ENCODE measurements at regions not wholly inside any gene's neighbourhood (a gene's known extent, or its start where the extent isn't known, plus 50 kb on each side); places are given as distances from the start of the nearest gene placed in this dataset.
"Not testable (repeated sequence)": the region's sequence is repeated elsewhere in the genome, so short reads cannot be mapped to it uniquely, and the experiment has no call there.

GRCh38 chr16:46519063-46519462 lies 102.1 kb downstream of the SHCBP1 start:
- no peak for DNase-seq

- no peak for DNase-seq
Measured at GRCh38 chr16:46496701-46497100, 124.5 kb downstream of the SHCBP1 start.

GRCh38 chr16:46482895-46483294 lies 138.3 kb downstream of the SHCBP1 start:
- no peak for DNase-seq

- DNase-seq = no peak
Measured at GRCh38 chr16:46466239-46466638, 154.9 kb downstream of the SHCBP1 start.

GRCh38 chr16:46454801-46455200 lies 166.4 kb downstream of the SHCBP1 start:
- not testable (repeated sequence) for DNase-seq

GRCh38 chr16:46428108-46429061 lies 192.8 kb downstream of the SHCBP1 start:
- DNase-seq = no peak

GRCh38 chr16:46427340-46428107 lies 193.7 kb downstream of the SHCBP1 start:
- no peak for DNase-seq

- DNase-seq = no peak
Measured at GRCh38 chr16:46426336-46426735, 194.8 kb downstream of the SHCBP1 start.

GRCh38 chr16:46404028-46404427 lies 217.2 kb downstream of the SHCBP1 start:
- DNase-seq = no peak

- DNase-seq = not testable (repeated sequence)
Measured at GRCh38 chr16:46398559-46398958, 222.6 kb downstream of the SHCBP1 start.

GRCh38 chr16:46396883-46397270 lies 224.3 kb downstream of the SHCBP1 start:
- not testable (repeated sequence) for DNase-seq

- DNase-seq = not testable (repeated sequence)
Measured at GRCh38 chr16:46396131-46396882, 224.9 kb downstream of the SHCBP1 start.

GRCh38 chr16:46395391-46395921 lies 225.7 kb downstream of the SHCBP1 start:
- DNase-seq = peak; percentile 3

- DNase-seq = not testable (repeated sequence)
Measured at GRCh38 chr16:46394963-46395362, 226.2 kb downstream of the SHCBP1 start.

GRCh38 chr16:46394149-46394548 lies 227.0 kb downstream of the SHCBP1 start:
- not testable (repeated sequence) for DNase-seq

- DNase-seq = peak; percentile 11
Measured at GRCh38 chr16:46392930-46393722, 228.1 kb downstream of the SHCBP1 start.

- peak; percentile 9 for DNase-seq
Measured at GRCh38 chr16:46390660-46391462, 230.3 kb downstream of the SHCBP1 start.

- peak; percentile 77 for DNase-seq
Measured at GRCh38 chr16:46389561-46390041, 231.6 kb downstream of the SHCBP1 start.

GRCh38 chr16:46388939-46389491 lies 232.2 kb downstream of the SHCBP1 start:
- DNase-seq = not testable (repeated sequence)

- not testable (repeated sequence) for DNase-seq
Measured at GRCh38 chr16:46388354-46388753, 232.8 kb downstream of the SHCBP1 start.
